H1 (cell line): ENCODE measurements at regions not wholly inside any gene's neighbourhood (a gene's known extent, or its start where the extent isn't known, plus 50 kb on each side); places are given as distances from the start of the nearest gene placed in this dataset.

Experiments used
- CTCF ChIA-PET: fragments of 300-600 bp; sonication (Branson Sonifier 250); formaldehyde crosslinking; loops from one replicate; lab custom pipeline; 2021; ENCODE audit not compliant: partially characterized antibody; lab: Charles Lee
- POLR2A ChIA-PET: fragments of 300-600 bp; sonication (Branson Sonifier 250); formaldehyde crosslinking; loops from one replicate; lab custom pipeline; 2021; ENCODE audit warnings: inconsistent platforms; ENCODE audit not compliant: partially characterized antibody; lab: Charles Lee
- DNase-seq, 2 experiments: peaks; one replicate each; pipeline versions ENCODE4 v3.0.0 to v3.0.0-alpha.2; 2010 to 2022; ENCODE audit warnings: low spot score in 2 of 2, low read depth in 1 of 2, mixed read lengths in 1 of 2
- FAIRE-seq: peaks from 2 replicates; lab custom pipeline; 2011; peaks lifted over from hg19 to GRCh38; lab: Jason Lieb, UNC
- H2AFZ ChIP-seq: 2 replicates; pipeline ENCODE4 v1.8.1; 2012; ENCODE audit warnings: low read length, inconsistent platforms
- H2AK5ac ChIP-seq: 2 replicates; pipeline ENCODE4 v1.6.1; 2013; ENCODE audit warnings: low read depth, low read length
- H2BK120ac ChIP-seq: replicated peaks from 2 replicates; pipeline ENCODE3; 2013; ENCODE audit warnings: low read depth, low read length, inconsistent platforms
- H2BK12ac ChIP-seq: 2 replicates; pipeline ENCODE4 v1.6.1; 2013; ENCODE audit warnings: low read depth, low read length
- H2BK15ac ChIP-seq: 2 replicates; pipeline ENCODE4 v1.6.1; 2013; ENCODE audit warnings: low read length
- H2BK20ac ChIP-seq: 2 replicates; pipeline ENCODE4 v1.6.1; 2013; ENCODE audit warnings: low read length
- H2BK5ac ChIP-seq: 2 replicates; pipeline ENCODE4 v1.6.1; 2013; ENCODE audit warnings: low read depth, low read length
- H3K14ac ChIP-seq: 2 replicates; pipeline ENCODE4 v1.6.1; 2013; ENCODE audit warnings: inconsistent platforms; ENCODE audit not compliant: insufficient read length
- H3K18ac ChIP-seq: 2 replicates; pipeline ENCODE4 v1.6.1; 2013; ENCODE audit warnings: low read length; ENCODE audit errors: extremely low read depth
- H3K23ac ChIP-seq: 2 replicates; pipeline ENCODE4 v1.6.1; 2013; ENCODE audit warnings: inconsistent platforms; ENCODE audit not compliant: insufficient read length
- H3K23me2 ChIP-seq: 2 replicates; pipeline ENCODE4 v1.6.1; 2013; ENCODE audit warnings: low read depth, low read length
- H3K27ac ChIP-seq: 2 replicates; pipeline ENCODE4 v1.6.1; 2011; ENCODE audit warnings: low read depth, low read length, inconsistent platforms
- H3K27me3 ChIP-seq, 4 experiments: replicated peaks in 1 of 4; 1 replicate in 1 of 4; 2 replicates in 3 of 4; pipeline versions ENCODE4 v1.6.1 to v1.8.1; 2011 to 2013; ENCODE audit warnings: low read length in 3 of 4, mild to moderate bottlenecking in 3 of 4, inconsistent platforms in 2 of 4, mixed read lengths in 2 of 4, moderate library complexity in 1 of 4; ENCODE audit not compliant: control insufficient read depth in 3 of 4, insufficient read depth in 3 of 4; ENCODE audit errors: extremely low read depth in 1 of 4
- H3K36me3 ChIP-seq, 4 experiments: 2 replicates each; pipeline versions ENCODE4 v1.6.1 to v1.8.1; 2011 to 2013; ENCODE audit warnings: mild to moderate bottlenecking in 4 of 4, low read length in 3 of 4, moderate library complexity in 2 of 4, control low read depth in 1 of 4, inconsistent platforms in 1 of 4; ENCODE audit not compliant: insufficient read depth in 4 of 4, control insufficient read depth in 2 of 4
- H3K4ac ChIP-seq: replicated peaks from 2 replicates; pipeline ENCODE3; 2013; ENCODE audit warnings: low read length, low read depth, mixed read lengths, inconsistent platforms; ENCODE audit not compliant: insufficient read length
- H3K4me1 ChIP-seq, 4 experiments: replicated peaks in 1 of 4; 1 replicate in 1 of 4; 2 replicates in 3 of 4; pipeline versions ENCODE4 v1.6.1 to v1.8.1; 2011 to 2013; ENCODE audit warnings: low read length in 3 of 4, inconsistent platforms in 2 of 4, mixed read lengths in 1 of 4; ENCODE audit not compliant: insufficient read depth in 4 of 4, control insufficient read depth in 3 of 4
- H3K4me2 ChIP-seq, 2 experiments: 2 replicates each; pipeline versions ENCODE4 v1.6.1 to v1.8.1; 2011 to 2013; ENCODE audit warnings: low read depth in 2 of 2, low read length in 2 of 2, control low read depth in 1 of 2, inconsistent platforms in 1 of 2, mild to moderate bottlenecking in 1 of 2; ENCODE audit not compliant: insufficient read depth in 1 of 2
- H3K4me3 ChIP-seq, 4 experiments: fragments of 200-600, 300-600 bp in 1 of 4; sonication (generic), shearing (Covaris generic), sonication (Bioruptor Twin) in 1 of 4; 2 replicates each; pipeline versions ENCODE4 v1.5.1 to v1.8.1; 2011 to 2016; ENCODE audit warnings: low read length in 4 of 4, low read depth in 3 of 4, control low read depth in 2 of 4, inconsistent platforms in 2 of 4, mild to moderate bottlenecking in 2 of 4, mixed read lengths in 1 of 4, moderate library complexity in 1 of 4; ENCODE audit not compliant: insufficient read depth in 2 of 4; ENCODE audit errors: extremely low read depth in 1 of 4
- H3K56ac ChIP-seq: replicated peaks from 2 replicates; pipeline ENCODE3; 2013; ENCODE audit warnings: low read depth, mild to moderate bottlenecking, mixed read lengths, low read length, inconsistent platforms; ENCODE audit not compliant: insufficient read length
- H3K79me1 ChIP-seq: 2 replicates; pipeline ENCODE4 v1.6.1; 2013; ENCODE audit warnings: low read depth, low read length, control low read depth
- H3K79me2 ChIP-seq, 2 experiments: 2 replicates each; pipeline versions ENCODE4 v1.6.1 to v1.8.1; 2012 to 2013; ENCODE audit warnings: low read length in 2 of 2, mild to moderate bottlenecking in 2 of 2, inconsistent platforms in 1 of 2; ENCODE audit not compliant: insufficient read depth in 2 of 2, control insufficient read depth in 1 of 2
- H3K9ac ChIP-seq, 4 experiments: replicated peaks in 1 of 4; 1 replicate in 1 of 4; 2 replicates in 3 of 4; pipeline versions ENCODE4 v1.6.1 to v1.8.1; 2011 to 2013; ENCODE audit warnings: low read depth in 3 of 4, low read length in 3 of 4, control low read depth in 2 of 4, mild to moderate bottlenecking in 2 of 4, moderate library complexity in 2 of 4, inconsistent platforms in 1 of 4; ENCODE audit errors: extremely low read depth in 1 of 4
- H3K9me3 ChIP-seq, 2 experiments: 2 replicates each; pipeline versions ENCODE4 v1.6.1 to v1.8.1; 2012 to 2013; ENCODE audit warnings: mild to moderate bottlenecking in 2 of 2, moderate library complexity in 2 of 2, control low read depth in 1 of 2, inconsistent platforms in 1 of 2, low read depth in 1 of 2, low read length in 1 of 2, mixed read lengths in 1 of 2; ENCODE audit not compliant: insufficient read depth in 2 of 2
- H4K20me1 ChIP-seq, 2 experiments: replicated peaks in 1 of 2; 2 replicates each; pipeline versions ENCODE3 to v1.8.1; 2011 to 2013; ENCODE audit warnings: inconsistent platforms in 2 of 2, low read length in 2 of 2, mild to moderate bottlenecking in 1 of 2; ENCODE audit not compliant: insufficient read depth in 2 of 2, control insufficient read depth in 1 of 2
- H4K5ac ChIP-seq: 2 replicates; pipeline ENCODE4 v1.6.1; 2013; ENCODE audit warnings: low read length, low read depth, mixed read lengths, inconsistent platforms; ENCODE audit not compliant: insufficient read length
- H4K8ac ChIP-seq: 2 replicates; pipeline ENCODE4 v1.8.0; 2013; ENCODE audit warnings: mild to moderate bottlenecking, moderate library complexity, low read length, inconsistent platforms; ENCODE audit not compliant: insufficient read depth; ENCODE audit errors: extremely low read depth
- H4K91ac ChIP-seq: replicated peaks from 2 replicates; pipeline ENCODE3; 2013; ENCODE audit warnings: low read length, mixed read lengths, inconsistent platforms; ENCODE audit not compliant: insufficient read length
- BACH1 ChIP-seq: IDR thresholded peaks from 2 replicates; pipeline ENCODE4 v1.6.1; 2012; ENCODE audit warnings: low read length, improper control_type of control experiment
- GTF2F1 ChIP-seq: IDR thresholded peaks from 2 replicates; pipeline ENCODE4 v1.6.1; 2012; ENCODE audit warnings: low read depth, low read length, improper control_type of control experiment, borderline replicate concordance
- NANOG ChIP-seq: IDR thresholded peaks from 2 replicates; pipeline ENCODE4 v1.6.1; 2011; ENCODE audit warnings: low read length, low read depth, mild to moderate bottlenecking, inconsistent platforms; ENCODE audit not compliant: insufficient read depth, poor library complexity, severe bottlenecking
- SIX5 ChIP-seq: IDR thresholded peaks from 2 replicates; pipeline ENCODE4 v1.6.1; 2011; ENCODE audit warnings: mild to moderate bottlenecking, low read depth, low read length
- TAF1 ChIP-seq: IDR thresholded peaks from 2 replicates; pipeline ENCODE4 v1.6.1; 2011; ENCODE audit warnings: mild to moderate bottlenecking, low read depth, low read length
- WGBS, 2 experiments: shearing (Covaris generic) in 1 of 2; methylation state at CpG; one replicate each; pipeline versions ENCODE4 v1.1.6 to v1.1.7; 2013 to 2015; ENCODE audit warnings: low lambda C conversion rate in 2 of 2, mixed read lengths in 2 of 2, inconsistent platforms in 1 of 2, low coverage in 1 of 2, missing lambda C conversion rate in 1 of 2; ENCODE audit not compliant: insufficient replicate concordance in 2 of 2, insufficient coverage in 1 of 2, insufficient read length in 1 of 2; ENCODE audit errors: extremely low coverage in 1 of 2, missing lambda C conversion rate in 1 of 2; 5-methylcytosine and 5-hydroxymethylcytosine counted together

DNA sequence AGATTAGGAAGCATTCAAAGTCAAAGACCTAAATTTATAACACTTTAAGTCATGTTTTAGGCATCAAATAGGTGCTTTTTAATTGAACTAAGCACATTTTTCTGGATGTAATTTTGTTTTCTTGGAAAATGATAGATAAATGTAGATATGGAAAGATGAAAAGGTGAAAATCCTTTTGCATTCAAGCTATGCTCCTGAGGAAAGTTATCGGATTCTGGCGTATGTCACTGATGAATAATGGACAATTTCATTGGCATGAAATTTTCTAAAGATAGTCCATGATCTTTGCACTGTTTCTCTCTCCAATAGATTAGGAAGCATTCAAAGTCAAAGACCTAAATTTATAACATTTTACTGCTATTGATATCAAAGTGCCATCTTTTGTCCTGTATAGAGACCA lies 444.2 kb upstream of the PABPC4L start:
- no peak overlapping the region for H3K9ac ChIP-seq
- no peak overlapping the region for H2AK5ac ChIP-seq
- no peaks in the 10 kb centered on the region for H3K4me1 ChIP-seq
- no peak overlapping the region for H2BK12ac ChIP-seq
- H2BK5ac ChIP-seq = no peak overlapping the region
- no peak overlapping the region for H3K18ac ChIP-seq
- H4K8ac ChIP-seq = no peak overlapping the region
- ChIA-PET CTCF (no interaction called here), POLR2A (no interaction called here)
- no peaks in the 10 kb centered on the region for H3K23me2 ChIP-seq
- no peak overlapping the region for H3K14ac ChIP-seq
- H3K23ac ChIP-seq = no peak overlapping the region
- H4K91ac ChIP-seq = no peak overlapping the region
- no peaks in the 10 kb centered on the region for H3K79me2 ChIP-seq
- H3K79me1 ChIP-seq = no peaks in the 10 kb centered on the region
- H4K5ac ChIP-seq = no peak overlapping the region
- no peak overlapping the region for H3K56ac ChIP-seq
- no peak overlapping the region for H2BK120ac ChIP-seq
- TF ChIP-seq BACH1 (no peak), NANOG (no peak), TAF1 (no peak), SIX5 (no peak), GTF2F1 (no peak)
- no peak overlapping the region for H3K4me3 ChIP-seq
- no peak overlapping the region for H2AFZ ChIP-seq
- WGBS, 2 experiments = 97% methylated on average over 2 of the region's 2 CpGs; no CpG with 5 or more reads in 1 of the 2 experiments
- no peak overlapping the region for H2BK20ac ChIP-seq
- H2BK15ac ChIP-seq = no peak overlapping the region
- no peaks in the 10 kb centered on the region for H3K36me3 ChIP-seq
- H3K27me3 ChIP-seq = no peaks in the 10 kb centered on the region
- no peak overlapping the region for H3K4me2 ChIP-seq
- no peaks in the 10 kb centered on the region for H4K20me1 ChIP-seq
- no peaks in the 10 kb centered on the region for H3K9me3 ChIP-seq
- DNase-seq = no peak
- H3K4ac ChIP-seq = no peak overlapping the region
- H3K27ac ChIP-seq = no peak overlapping the region
- no peak for FAIRE-seq
